Stimulated activated CD4-positive, alpha-beta T cell treated with anti-CD3 and anti-CD28 coated beads, Interleukin-4, amount 100 ng/mL, for 48 hours (primary cell): ENCODE measurements at regions not wholly inside any gene's neighbourhood (a gene's known extent, or its start where the extent isn't known, plus 50 kb on each side); places are given as distances from the start of the nearest gene placed in this dataset.

Source experiments
- DNase-seq, 2 donors: peaks; one replicate each; pipeline ENCODE4 v3.0.0-alpha.2; 2020; ENCODE audit warnings: low read depth in 2 of 2

- DNase-seq = no peak
These were observed 102.0 kb downstream of the TMEM18 start for GRCh38 chr2:575030-575726.

DNA sequence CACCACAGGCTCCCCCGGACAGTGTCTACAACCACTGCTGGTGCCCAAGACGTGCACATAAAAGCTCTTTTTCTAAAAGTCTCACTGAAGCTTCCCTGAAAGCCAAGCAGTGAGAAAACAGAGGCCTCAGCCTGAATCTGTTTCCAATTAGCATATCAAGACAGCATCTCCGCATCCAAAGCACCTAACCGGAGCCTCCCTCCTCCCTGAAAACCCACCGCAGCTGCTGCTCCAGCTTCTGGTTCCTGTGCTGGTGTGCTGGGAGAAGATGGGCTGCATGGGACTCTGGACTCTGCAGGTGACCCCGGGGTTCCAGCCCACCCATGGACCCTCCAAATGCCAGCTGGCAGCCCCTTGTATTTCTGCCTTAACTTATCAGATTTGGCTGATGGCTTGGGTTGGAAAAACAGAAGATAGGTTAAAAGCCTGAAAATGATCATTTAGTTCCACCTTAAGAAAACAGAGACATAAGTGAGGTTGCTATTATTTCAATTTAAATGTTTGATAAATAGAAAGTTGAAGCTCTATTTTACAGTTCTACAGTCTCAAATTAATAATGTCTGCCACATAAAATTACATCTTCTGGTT is 103.3 kb downstream of the TMEM18 start:
- no peak for DNase-seq

DNA sequence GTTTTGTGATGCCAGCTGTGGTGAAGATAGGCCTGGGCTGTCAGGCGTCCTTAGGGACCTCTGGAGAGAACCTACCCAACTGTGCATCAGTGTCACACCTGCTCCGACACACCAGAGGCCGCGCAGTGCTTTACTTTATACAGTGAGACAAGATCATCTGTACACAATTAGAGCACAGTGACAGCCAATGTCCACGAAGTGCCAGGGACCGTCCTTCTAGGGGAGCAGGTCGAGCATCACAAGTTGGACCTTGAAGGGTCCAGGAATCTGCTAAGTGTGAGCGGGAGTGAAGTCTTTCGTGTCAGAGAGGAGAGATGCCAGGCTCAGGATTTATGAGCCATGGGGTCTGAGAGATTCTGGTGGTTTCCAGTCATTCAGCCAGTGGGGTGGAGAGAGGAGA is 104.2 kb downstream of the TMEM18 start:
- DNase-seq = no peak

DNA sequence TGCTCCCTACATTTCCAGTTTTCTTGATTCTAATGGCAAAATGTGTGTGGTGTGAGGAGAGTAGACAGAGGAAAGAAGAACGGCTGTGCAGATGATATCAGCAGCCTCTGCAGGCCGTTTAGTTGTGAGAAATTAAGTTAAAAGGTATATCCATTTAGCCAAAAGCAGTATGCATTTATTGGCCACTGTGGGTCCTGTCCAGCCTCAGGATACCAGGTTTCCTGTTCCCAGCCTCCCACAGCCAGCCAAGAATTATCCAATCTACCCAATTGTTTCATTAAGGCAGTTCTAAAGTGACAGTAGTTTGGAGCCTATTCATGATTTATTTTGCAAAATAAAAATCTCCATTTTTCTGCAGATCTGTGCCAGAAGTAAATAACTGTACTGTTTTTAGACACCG is 107.5 kb downstream of the TMEM18 start:
- no peak for DNase-seq

DNA sequence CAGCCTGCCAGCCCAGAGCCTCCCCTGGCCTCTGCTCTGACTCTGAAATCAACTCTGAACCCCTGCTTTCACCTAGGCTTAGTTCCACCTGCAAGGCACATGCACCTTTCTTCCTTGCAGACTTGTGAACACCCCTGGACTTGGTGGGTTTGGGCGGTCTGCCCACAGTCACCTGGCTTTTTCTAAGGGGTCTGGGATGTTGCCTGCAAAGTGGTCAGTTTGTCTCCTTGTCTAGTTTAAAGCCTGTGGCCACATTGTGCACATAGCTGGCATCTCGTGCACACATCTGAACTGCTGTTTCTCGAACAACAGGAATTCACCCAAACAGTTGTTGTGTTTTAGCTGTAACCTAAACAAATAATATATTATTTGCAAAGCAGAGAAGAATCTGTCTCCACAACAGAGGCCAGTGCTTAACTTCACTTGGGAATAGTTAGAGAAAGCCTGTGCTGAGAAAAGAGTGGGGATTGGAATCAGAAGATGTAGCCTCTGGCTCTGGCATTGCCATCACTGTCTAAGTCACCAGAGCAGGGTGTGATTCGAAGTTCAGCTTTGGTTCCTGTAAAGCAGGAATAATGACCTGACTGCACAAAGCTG is 108.5 kb downstream of the TMEM18 start:
- DNase-seq = no peak

- DNase-seq = no peak
These were observed 109.2 kb downstream of the TMEM18 start for GRCh38 chr2:567865-568638.

- no peak for DNase-seq
These were observed 109.7 kb downstream of the TMEM18 start for GRCh38 chr2:567496-567864.

GRCh38 chr2:566379-567313 is 110.6 kb downstream of the TMEM18 start:
- no peak for DNase-seq

DNA sequence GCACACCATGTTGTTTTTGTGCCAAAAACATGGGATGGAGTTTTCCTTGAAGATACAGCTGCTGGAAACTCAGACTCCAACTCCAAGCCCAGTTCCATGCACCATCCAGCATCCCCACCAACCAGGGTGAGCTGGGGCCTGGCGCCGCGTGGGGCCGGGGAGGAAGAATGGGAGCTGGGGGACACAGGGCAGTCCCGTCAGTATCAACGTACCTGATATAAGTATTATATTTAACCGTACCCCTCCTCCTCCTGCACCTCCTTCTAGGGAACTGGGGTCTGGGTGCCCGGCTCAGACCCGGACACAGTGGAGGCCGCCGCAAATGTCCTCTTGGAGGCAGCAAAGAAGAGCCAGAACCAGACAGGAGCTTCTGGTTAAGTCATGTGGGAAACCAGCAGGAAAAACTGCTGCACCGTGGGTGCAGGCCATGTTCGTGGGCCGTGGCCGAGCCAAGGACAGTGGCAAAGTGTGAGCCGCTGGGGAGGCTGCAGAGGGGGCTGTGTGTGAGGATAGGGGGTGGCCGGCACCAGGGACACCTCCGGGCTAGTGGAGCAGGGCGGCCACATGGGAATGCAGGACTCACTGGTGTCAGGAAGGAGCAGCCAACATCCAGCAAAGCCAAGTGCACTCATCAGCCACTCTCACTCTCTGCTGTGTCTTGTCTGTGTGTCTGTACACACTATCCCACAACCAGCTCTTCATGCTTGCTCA is 112.6 kb downstream of the TMEM18 start:
- DNase-seq = no peak

- no peak for DNase-seq
These were observed 113.7 kb downstream of the TMEM18 start for GRCh38 chr2:563512-563911.

GRCh38 chr2:562391-563364 is 114.5 kb downstream of the TMEM18 start:
- no peak for DNase-seq

- DNase-seq = no peak
These were observed 118.3 kb downstream of the TMEM18 start for GRCh38 chr2:558879-559278.

GRCh38 chr2:558302-558642 is 118.9 kb downstream of the TMEM18 start:
- DNase-seq = no peak

GRCh38 chr2:557635-558301 is 119.4 kb downstream of the TMEM18 start:
- no peak for DNase-seq

DNA sequence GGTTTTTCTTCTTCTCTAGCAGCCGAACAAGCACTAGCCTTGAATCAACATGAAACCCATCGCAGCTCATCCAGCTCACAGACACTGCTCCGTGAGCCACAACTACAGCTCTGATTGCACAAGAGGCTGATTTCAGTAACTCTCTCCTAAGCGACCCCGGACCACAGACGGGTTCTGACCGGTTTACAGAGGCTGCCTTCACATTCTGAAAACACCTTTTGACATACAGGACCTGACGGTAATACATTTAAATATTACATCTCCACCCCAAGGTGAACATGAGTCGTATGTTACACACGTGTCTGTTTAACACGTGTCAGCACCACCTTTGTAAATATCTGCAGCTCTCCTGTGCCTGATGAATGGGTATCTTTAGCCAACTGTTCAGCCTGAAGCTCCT is 120.7 kb downstream of the TMEM18 start:
- DNase-seq = no peak

DNA sequence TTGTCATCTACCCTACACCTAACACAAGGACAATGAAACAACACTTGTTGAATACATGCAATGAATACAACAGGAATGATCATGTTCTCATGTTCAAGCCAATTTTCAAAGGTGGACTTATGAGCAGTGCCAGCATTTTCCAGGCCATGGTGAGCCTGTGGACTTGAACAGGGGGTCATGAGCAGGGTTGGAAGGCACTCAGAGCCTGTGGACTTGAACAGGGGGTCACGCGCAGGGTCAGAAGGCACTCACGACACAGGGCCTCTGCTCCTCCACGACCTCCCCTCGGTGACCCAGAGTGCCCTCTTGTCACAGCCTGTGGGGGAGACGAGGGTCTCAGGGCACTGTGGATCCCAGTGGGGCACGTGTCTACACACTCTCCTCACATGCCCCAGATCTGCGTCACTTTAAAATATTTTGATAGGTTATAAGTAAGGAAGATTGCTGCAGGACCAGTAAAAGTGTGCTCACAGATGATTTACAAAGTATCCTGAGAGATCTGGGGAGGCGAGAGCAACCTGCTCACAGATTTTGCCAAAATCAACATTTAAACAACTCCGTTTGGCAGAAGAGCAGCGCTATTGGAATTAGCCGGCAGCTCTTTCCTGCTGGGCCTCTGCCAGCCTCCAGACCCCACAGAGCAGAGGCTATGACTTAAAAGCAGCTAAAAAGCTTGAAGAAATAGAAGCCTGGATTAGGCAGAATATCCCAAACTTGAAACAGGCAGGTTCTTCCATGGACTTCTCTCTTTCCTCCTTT is 121.9 kb downstream of the TMEM18 start:
- no peak for DNase-seq

- no peak for DNase-seq
These were observed 122.8 kb downstream of the TMEM18 start for GRCh38 chr2:554444-554843.

DNA sequence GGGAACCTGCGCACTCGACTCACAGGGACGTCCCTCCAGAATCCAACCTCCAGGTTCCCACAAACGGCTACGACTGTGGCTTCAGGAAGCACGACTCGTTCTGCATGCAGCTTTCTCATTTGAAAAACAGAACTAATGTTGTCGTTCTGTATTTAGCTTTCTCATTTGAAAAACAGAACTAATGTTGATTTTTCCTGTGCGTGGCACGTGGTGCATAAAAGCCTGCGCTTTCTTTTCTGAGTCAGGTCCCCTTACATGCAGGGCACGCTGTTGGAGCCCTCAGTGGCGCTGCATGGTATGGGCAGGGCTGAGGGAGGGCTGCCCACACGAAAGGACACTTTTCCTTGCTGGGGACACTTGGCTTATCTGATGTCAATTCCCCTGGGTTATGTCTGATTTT is 124.3 kb downstream of the TMEM18 start:
- DNase-seq = no peak

DNA sequence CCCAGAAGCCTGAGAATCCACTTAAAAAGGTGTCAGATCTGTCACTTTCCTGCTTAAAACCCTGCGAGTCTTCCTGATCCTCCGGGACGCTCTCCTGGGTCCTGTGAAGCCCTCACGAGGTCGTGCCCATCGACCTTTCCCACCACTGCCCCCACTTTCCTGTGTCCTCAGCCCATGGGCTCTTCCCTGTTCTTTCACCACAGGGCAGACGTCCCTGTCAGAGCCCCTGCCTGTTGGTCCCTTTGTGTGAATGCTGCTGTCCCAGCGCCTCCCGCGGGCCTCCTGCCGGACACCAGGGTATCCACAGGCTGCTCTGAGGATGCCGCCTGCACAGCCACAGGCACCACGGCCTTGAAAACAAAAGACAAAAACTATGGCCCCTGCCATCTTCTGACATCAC is 125.6 kb downstream of the TMEM18 start:
- DNase-seq = no peak
